GM12891 (cell line): ENCODE measurements at regions not wholly inside any gene's neighbourhood (a gene's known extent, or its start where the extent isn't known, plus 50 kb on each side); places are given as distances from the start of the nearest gene placed in this dataset.

Experiments
- PAX5 ChIP-seq: IDR thresholded peaks from 2 replicates; pipeline ENCODE4 v1.6.1; 2011; ENCODE audit warnings: low read length, moderate library complexity, mild to moderate bottlenecking; ENCODE audit not compliant: insufficient read depth, severe bottlenecking
- POLR2A ChIP-seq: IDR thresholded peaks from 2 replicates; pipeline ENCODE4 v1.6.1; 2011; ENCODE audit warnings: low read depth, low read length, control low read depth
- POLR2AphosphoS5 ChIP-seq: IDR thresholded peaks from 2 replicates; pipeline ENCODE4 v1.6.1; 2011; ENCODE audit warnings: low read depth, low read length, control low read depth
- POU2F2 ChIP-seq: IDR thresholded peaks from 2 replicates; pipeline ENCODE4 v1.6.1; 2011; ENCODE audit warnings: low read depth, mild to moderate bottlenecking, control low read depth, low read length, moderate library complexity
- SPI1 ChIP-seq: IDR thresholded peaks from 2 replicates; pipeline ENCODE4 v1.6.1; 2011; ENCODE audit warnings: low read depth, low read length, control low read depth
- TAF1 ChIP-seq: IDR thresholded peaks from 2 replicates; pipeline ENCODE4 v1.6.1; 2011; ENCODE audit warnings: low read depth, low read length, control low read depth

DNA sequence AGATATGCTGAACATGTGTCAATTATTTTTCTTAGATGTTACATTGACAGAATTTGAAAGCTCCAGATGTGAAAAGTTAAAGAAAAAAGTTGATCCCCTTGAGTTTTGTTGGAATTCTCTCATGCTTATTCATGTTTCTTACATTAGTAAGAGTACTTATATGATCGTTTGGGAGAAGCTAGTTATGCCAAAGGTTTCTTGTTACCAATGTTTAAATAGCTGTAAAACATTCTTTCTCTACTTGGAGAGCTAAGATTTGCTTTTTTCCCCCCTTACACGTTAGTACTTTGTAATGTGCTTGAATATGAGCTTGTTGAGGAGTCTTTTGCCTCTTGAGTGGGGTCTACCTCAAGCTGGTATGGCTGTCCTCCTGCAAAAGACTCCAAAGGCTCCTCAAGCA lies 551.1 kb upstream of the AMELY start:
- TF ChIP-seq POLR2A, result no peak
- TF ChIP-seq POLR2AphosphoS5, result no peak
- TF ChIP-seq TAF1, result no peak
- no peak for TF ChIP-seq PAX5
- no peak for TF ChIP-seq SPI1
- TF ChIP-seq POU2F2, result no peak
